ENCODE measurements at regions not wholly inside any gene's neighbourhood (a gene's known extent, or its start where the extent isn't known, plus 50 kb on each side); places are given as distances from the start of the nearest gene placed in this dataset.

GRCh38 chr10:129033340-129033739, 433.7 kb upstream of the MGMT start:
- no peak for DNase-seq

- DNase-seq = peak; percentile 84
Observed at GRCh38 chr10:129033790-129034272, 433.2 kb upstream of the MGMT start.

- DNase-seq = no peak
Observed at GRCh38 chr10:129035052-129035827, 431.8 kb upstream of the MGMT start.

- no peak for DNase-seq
Observed at GRCh38 chr10:129038522-129038921, 428.5 kb upstream of the MGMT start.

GRCh38 chr10:129039406-129040370, 427.4 kb upstream of the MGMT start:
- no peak for DNase-seq

GRCh38 chr10:129040377-129040776, 426.7 kb upstream of the MGMT start:
- no peak for DNase-seq

GRCh38 chr10:129041916-129042315, 425.1 kb upstream of the MGMT start:
- DNase-seq = no peak

GRCh38 chr10:129042776-129043595, 424.1 kb upstream of the MGMT start:
- peak; percentile 4 for DNase-seq

GRCh38 chr10:129043691-129044090, 423.4 kb upstream of the MGMT start:
- no peak for DNase-seq

GRCh38 chr10:129045599-129045998, 421.4 kb upstream of the MGMT start:
- DNase-seq = no peak

- DNase-seq = no peak
Observed at GRCh38 chr10:129046065-129046681, 420.9 kb upstream of the MGMT start.

GRCh38 chr10:129046962-129047361, 420.1 kb upstream of the MGMT start:
- DNase-seq = no peak

GRCh38 chr10:129047600-129047999, 419.4 kb upstream of the MGMT start:
- no peak for DNase-seq

- no peak for DNase-seq
Observed at GRCh38 chr10:129048513-129048912, 418.5 kb upstream of the MGMT start.

GRCh38 chr10:129049501-129049900, 417.5 kb upstream of the MGMT start:
- DNase-seq = no peak

- no peak for DNase-seq
Observed at GRCh38 chr10:129055225-129055624, 411.8 kb upstream of the MGMT start.

GRCh38 chr10:129055986-129056385, 411.1 kb upstream of the MGMT start:
- no peak for DNase-seq

- no peak for DNase-seq
Observed at GRCh38 chr10:129056734-129057689, 410.0 kb upstream of the MGMT start.

- no peak for DNase-seq
Observed at GRCh38 chr10:129057856-129058663, 409.0 kb upstream of the MGMT start.

GRCh38 chr10:129058664-129059155, 408.3 kb upstream of the MGMT start:
- no peak for DNase-seq

Measured in NCI-H526 treated with DMSO at 0.1 percent for 48 hours (cell line).